PFSK-1 (cell line): ENCODE measurements at regions not wholly inside any gene's neighbourhood (a gene's known extent, or its start where the extent isn't known, plus 50 kb on each side); places are given as distances from the start of the nearest gene placed in this dataset.

Source experiments
- FOXP2 ChIP-seq: optimal IDR thresholded peaks from 2 replicates; pipeline ENCODE3; 2011; ENCODE audit warnings: borderline replicate concordance, control low read depth, inconsistent platforms; ENCODE audit not compliant: insufficient read depth; ENCODE audit errors: extremely low read length, extremely low read depth
- POLR2AphosphoS5 ChIP-seq: IDR thresholded peaks from 2 replicates; pipeline ENCODE4 v1.6.1; 2012; ENCODE audit warnings: low read depth, mild to moderate bottlenecking, control low read depth, low read length, moderate library complexity
- TAF1 ChIP-seq: IDR thresholded peaks from 2 replicates; pipeline ENCODE4 v1.6.1; 2012; ENCODE audit warnings: low read length, control low read depth, borderline replicate concordance; ENCODE audit not compliant: insufficient read depth
- TF ChIP-seq, protein P1 (sequence below), 2 experiments: IDR thresholded peaks; 2 replicates each; pipeline versions ENCODE4 v1.6.1 to v1.8.0; 2011 to 2012; ENCODE audit warnings: low read depth in 2 of 2, low read length in 2 of 2, control low read depth in 1 of 2, inconsistent platforms in 1 of 2, mild to moderate bottlenecking in 1 of 2, moderate library complexity in 1 of 2; ENCODE audit not compliant: insufficient read depth in 1 of 2

DNA sequence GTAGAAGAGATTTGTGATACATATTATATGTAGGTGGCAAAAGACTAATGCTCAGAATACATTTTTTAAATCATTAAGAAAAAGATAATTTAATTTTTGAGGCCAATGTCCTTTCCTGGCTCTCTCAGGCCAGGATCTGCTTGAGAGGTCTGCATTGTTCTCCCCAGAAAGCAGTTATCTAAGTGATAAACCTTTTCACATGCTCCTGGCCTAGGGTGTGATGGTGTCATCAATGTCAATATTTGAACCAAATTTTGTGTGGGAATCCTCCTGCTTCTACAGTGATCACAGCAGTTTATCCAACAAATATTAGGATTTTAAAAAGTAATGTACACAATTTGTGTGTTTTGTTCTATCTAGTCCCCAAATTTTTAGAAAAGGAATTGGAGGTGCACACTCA is 166.6 kb downstream of the DIRAS2 start:
- TF ChIP-seq FOXP2 (no peak), POLR2AphosphoS5 (no peak), TAF1 (no peak)
- TF ChIP-seq, protein P1, sequence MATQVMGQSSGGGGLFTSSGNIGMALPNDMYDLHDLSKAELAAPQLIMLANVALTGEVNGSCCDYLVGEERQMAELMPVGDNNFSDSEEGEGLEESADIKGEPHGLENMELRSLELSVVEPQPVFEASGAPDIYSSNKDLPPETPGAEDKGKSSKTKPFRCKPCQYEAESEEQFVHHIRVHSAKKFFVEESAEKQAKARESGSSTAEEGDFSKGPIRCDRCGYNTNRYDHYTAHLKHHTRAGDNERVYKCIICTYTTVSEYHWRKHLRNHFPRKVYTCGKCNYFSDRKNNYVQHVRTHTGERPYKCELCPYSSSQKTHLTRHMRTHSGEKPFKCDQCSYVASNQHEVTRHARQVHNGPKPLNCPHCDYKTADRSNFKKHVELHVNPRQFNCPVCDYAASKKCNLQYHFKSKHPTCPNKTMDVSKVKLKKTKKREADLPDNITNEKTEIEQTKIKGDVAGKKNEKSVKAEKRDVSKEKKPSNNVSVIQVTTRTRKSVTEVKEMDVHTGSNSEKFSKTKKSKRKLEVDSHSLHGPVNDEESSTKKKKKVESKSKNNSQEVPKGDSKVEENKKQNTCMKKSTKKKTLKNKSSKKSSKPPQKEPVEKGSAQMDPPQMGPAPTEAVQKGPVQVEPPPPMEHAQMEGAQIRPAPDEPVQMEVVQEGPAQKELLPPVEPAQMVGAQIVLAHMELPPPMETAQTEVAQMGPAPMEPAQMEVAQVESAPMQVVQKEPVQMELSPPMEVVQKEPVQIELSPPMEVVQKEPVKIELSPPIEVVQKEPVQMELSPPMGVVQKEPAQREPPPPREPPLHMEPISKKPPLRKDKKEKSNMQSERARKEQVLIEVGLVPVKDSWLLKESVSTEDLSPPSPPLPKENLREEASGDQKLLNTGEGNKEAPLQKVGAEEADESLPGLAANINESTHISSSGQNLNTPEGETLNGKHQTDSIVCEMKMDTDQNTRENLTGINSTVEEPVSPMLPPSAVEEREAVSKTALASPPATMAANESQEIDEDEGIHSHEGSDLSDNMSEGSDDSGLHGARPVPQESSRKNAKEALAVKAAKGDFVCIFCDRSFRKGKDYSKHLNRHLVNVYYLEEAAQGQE (IDR thresholded peaks at IDR 0.05; ENCODE audit: insufficient read depth in 1 of 2, low read depth in 2 of 2, low read length in 2 of 2), result no peak
